C4-2B (cell line): ENCODE measurements at regions not wholly inside any gene's neighbourhood (a gene's known extent, or its start where the extent isn't known, plus 50 kb on each side); places are given as distances from the start of the nearest gene placed in this dataset.

ENCODE experiments used
- CTCF ChIP-seq: fragments of 450-650 bp; conservative IDR thresholded peaks from 2 replicates; pipeline ENCODE4 v1.5.1; 2017; ENCODE audit warnings: mild to moderate bottlenecking
- ZFX ChIP-seq: fragments of 450-650 bp; IDR thresholded peaks from 2 replicates; pipeline ENCODE4 v1.6.1; 2017

GRCh38 chr2:114331934-114332333 lies 110.5 kb upstream of the DPP10 start:
- no peak for TF ChIP-seq CTCF
- no peak for TF ChIP-seq ZFX
